HUES48 (cell line): ENCODE measurements at regions not wholly inside any gene's neighbourhood (a gene's known extent, or its start where the extent isn't known, plus 50 kb on each side); places are given as distances from the start of the nearest gene placed in this dataset.

ENCODE experiments used
- H3K27ac ChIP-seq: one replicate; pipeline ENCODE4 v1.7.0; 2013; ENCODE audit warnings: low read depth, low read length, inconsistent platforms
- H3K27me3 ChIP-seq: 2 replicates; pipeline ENCODE4 v1.6.1; 2013; ENCODE audit warnings: mild to moderate bottlenecking, low read length; ENCODE audit not compliant: control insufficient read depth, insufficient read depth
- H3K36me3 ChIP-seq: 2 replicates; pipeline ENCODE4 v1.6.1; 2013; ENCODE audit warnings: low read length; ENCODE audit not compliant: control insufficient read depth, insufficient read depth
- H3K4me1 ChIP-seq: 2 replicates; pipeline ENCODE4 v1.6.1; 2013; ENCODE audit warnings: mild to moderate bottlenecking, low read length; ENCODE audit not compliant: control insufficient read depth, insufficient read depth
- H3K4me3 ChIP-seq: 2 replicates; pipeline ENCODE4 v1.5.1; 2013; ENCODE audit warnings: mild to moderate bottlenecking, low read depth, low read length
- H3K9ac ChIP-seq: 2 replicates; pipeline ENCODE4 v1.6.1; 2013; ENCODE audit warnings: mild to moderate bottlenecking, low read depth, low read length, moderate library complexity
- H3K9me3 ChIP-seq: 2 replicates; pipeline ENCODE4 v1.6.1; 2013; ENCODE audit warnings: low read length; ENCODE audit not compliant: control insufficient read depth, insufficient read depth

- Histone ChIP-seq H3K9me3 (no peaks in the 10 kb centered on the region), H3K9ac (no peak overlapping the region), H3K4me3 (no peak overlapping the region), H3K27me3 (no peaks in the 10 kb centered on the region), H3K36me3 (no peaks in the 10 kb centered on the region), H3K4me1 (no peaks in the 10 kb centered on the region), H3K27ac (no peak overlapping the region)
Measured at GRCh38 chr12:114770323-114770722, 86.3 kb upstream of the TBX3 start.

GRCh38 chr12:114769634-114770033 is 85.7 kb upstream of the TBX3 start:
- no peaks in the 10 kb centered on the region for H3K27me3 ChIP-seq
- no peaks in the 10 kb centered on the region for H3K9me3 ChIP-seq
- no peak overlapping the region for H3K4me3 ChIP-seq
- no peak overlapping the region for H3K27ac ChIP-seq
- H3K4me1 ChIP-seq, result no peaks in the 10 kb centered on the region
- H3K9ac ChIP-seq, result no peak overlapping the region
- H3K36me3 ChIP-seq, result no peaks in the 10 kb centered on the region

DNA sequence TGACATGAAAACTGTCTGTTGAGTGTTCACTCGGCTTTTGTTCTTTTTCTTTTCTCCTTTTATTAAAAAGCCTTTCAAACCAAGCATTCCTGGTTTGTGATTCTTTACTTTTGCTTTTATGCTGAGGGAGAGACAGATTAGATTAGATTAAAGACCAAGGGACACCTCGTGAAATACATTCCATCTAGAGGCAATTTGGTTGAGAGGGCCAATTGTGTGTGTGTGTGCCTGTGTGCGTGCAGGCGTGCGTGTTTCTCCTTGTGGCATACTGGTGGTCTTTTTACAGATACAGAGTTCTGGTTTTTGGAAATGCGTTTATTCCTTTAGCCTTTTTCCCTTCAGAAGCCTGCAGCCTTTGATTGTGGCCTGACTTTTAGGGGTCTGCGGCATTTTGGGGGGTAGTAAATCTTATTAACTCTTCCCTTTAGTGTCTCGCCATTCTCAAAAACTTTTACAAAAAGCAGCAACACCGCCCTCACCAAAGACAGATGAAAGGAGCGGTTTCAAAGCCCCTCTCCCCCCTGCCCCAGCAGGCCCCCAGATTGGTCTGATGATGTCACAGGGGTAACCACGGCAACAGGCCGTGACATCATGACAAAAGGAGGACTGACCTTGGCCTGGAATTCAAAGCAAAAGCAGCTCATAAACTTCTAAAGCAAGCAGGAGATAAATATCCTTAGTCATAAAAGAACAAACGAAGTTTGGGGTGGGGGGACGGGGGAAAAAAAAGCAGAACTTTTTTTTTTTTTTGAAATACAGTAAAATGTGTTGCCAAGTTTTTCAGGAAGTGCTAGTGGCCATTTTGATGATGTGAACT is 84.1 kb upstream of the TBX3 start:
- no peaks in the 10 kb centered on the region for H3K9me3 ChIP-seq
- no peaks in the 10 kb centered on the region for H3K27me3 ChIP-seq
- no peaks in the 10 kb centered on the region for H3K4me1 ChIP-seq
- no peak overlapping the region for H3K4me3 ChIP-seq
- H3K27ac ChIP-seq, result no peak overlapping the region
- H3K9ac ChIP-seq, result no peak overlapping the region
- H3K36me3 ChIP-seq, result no peaks in the 10 kb centered on the region

DNA sequence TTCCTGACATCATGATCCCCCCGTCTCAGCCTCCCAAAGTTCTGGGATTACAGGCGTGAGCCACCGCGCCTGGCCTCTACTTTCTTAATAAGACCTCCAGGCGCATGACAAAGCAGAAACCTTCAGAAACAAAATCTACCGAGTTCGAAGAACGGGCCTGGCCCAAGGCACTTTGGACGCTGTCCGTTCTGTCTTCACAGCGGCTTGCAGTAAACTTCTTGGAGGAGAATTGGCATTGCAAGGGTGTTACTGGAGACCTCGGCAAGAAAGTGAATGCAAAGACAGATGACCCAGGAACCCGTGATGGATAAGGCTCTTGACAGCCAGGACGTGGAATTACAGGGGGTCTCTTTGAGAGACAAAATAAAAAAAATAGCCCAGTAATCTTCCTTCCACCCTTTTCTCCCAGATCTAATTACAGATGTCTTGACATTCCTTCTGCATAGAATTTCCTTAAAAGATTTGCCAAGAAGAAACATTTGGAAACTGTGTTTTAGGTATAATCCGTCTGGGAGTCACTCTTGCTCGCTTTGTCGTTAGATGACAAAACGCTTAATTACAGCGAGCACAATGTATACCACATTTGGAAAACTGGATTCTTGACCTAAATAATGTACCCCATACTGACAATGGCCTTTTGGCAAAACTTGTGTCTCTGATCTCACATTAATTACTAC is 83.2 kb upstream of the TBX3 start:
- Histone ChIP-seq H3K27ac (no peak overlapping the region), H3K9me3 (no peaks in the 10 kb centered on the region), H3K9ac (no peak overlapping the region), H3K4me1 (no peaks in the 10 kb centered on the region), H3K27me3 (no peaks in the 10 kb centered on the region), H3K36me3 (no peaks in the 10 kb centered on the region), H3K4me3 (no peak overlapping the region)

DNA sequence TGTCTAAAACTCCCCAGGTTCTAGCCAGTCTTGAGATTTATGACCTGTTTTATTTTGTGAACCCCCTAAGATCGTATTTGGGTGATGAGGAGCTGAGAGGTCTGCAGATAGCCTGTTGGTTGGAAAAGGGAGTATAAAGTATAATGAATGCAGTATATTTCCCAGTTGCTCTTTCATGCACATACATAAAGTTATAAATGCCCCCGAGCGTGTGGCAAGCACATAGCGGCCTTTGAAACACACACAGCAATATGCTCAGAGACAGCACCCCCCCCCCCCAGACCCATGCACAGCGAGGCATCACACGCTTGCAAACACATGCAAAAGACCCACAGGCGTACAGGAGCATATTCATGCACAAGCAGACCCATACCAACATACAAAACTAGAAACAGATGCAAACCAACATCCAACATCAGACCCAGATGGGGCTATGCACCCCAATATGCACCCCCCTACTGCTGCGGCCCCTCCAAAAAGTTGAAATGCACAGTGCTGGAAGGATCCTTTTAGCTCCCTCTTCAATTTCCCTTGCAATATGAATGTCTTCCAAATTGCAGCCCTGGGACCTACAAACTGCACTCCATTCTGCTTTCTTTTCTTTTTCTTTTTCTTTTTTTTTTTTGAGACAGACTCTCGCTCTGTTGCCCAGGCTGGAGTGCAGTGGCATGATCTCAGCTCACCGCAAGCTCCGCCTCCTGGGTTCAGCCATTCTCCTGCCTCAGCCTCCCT is 82.2 kb upstream of the TBX3 start:
- no peaks in the 10 kb centered on the region for H3K4me1 ChIP-seq
- no peak overlapping the region for H3K27ac ChIP-seq
- H3K4me3 ChIP-seq, result no peak overlapping the region
- H3K9ac ChIP-seq, result no peak overlapping the region
- H3K27me3 ChIP-seq, result no peaks in the 10 kb centered on the region
- no peaks in the 10 kb centered on the region for H3K36me3 ChIP-seq
- H3K9me3 ChIP-seq, result no peaks in the 10 kb centered on the region

DNA sequence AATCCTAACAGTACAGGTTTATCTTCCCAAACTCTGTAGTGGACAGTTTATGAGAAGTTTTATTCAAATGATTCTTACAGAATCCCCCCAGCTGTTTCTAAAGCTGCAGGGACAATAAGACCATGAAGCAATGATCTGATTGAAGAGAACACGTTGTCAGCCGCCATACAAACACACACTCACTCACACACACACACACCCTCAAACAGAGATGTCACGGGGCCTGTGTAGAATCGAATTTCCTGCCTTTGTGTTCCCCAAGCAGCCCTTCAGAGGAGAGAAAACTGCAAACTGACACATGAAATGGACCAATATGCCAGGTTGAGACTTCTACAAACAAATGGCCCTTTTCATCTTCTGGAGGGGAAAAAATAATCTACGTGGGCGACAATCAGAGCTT is 80.5 kb upstream of the TBX3 start:
- no peaks in the 10 kb centered on the region for H3K9me3 ChIP-seq
- no peaks in the 10 kb centered on the region for H3K27me3 ChIP-seq
- H3K9ac ChIP-seq, result no peak overlapping the region
- no peaks in the 10 kb centered on the region for H3K36me3 ChIP-seq
- no peaks in the 10 kb centered on the region for H3K4me1 ChIP-seq
- no peak overlapping the region for H3K27ac ChIP-seq
- no peak overlapping the region for H3K4me3 ChIP-seq

GRCh38 chr12:114762490-114763110 is 78.6 kb upstream of the TBX3 start:
- H3K9ac ChIP-seq, result no peak overlapping the region
- H3K4me3 ChIP-seq, result no peak overlapping the region
- no peaks in the 10 kb centered on the region for H3K27me3 ChIP-seq
- H3K4me1 ChIP-seq, result no peaks in the 10 kb centered on the region
- H3K27ac ChIP-seq, result no peak overlapping the region
- H3K36me3 ChIP-seq, result no peaks in the 10 kb centered on the region
- no peaks in the 10 kb centered on the region for H3K9me3 ChIP-seq

- Histone ChIP-seq H3K4me1 (no peaks in the 10 kb centered on the region), H3K4me3 (no peak overlapping the region), H3K27ac (no peak overlapping the region), H3K9me3 (no peaks in the 10 kb centered on the region), H3K9ac (no peak overlapping the region), H3K36me3 (no peaks in the 10 kb centered on the region), H3K27me3 (no peaks in the 10 kb centered on the region)
Measured at GRCh38 chr12:114760151-114760877, 76.3 kb upstream of the TBX3 start.

GRCh38 chr12:114759635-114760034 is 75.7 kb upstream of the TBX3 start:
- Histone ChIP-seq H3K4me1 (no peaks in the 10 kb centered on the region), H3K27me3 (no peaks in the 10 kb centered on the region), H3K9me3 (no peaks in the 10 kb centered on the region), H3K36me3 (no peaks in the 10 kb centered on the region), H3K9ac (no peak overlapping the region), H3K27ac (no peak overlapping the region), H3K4me3 (no peak overlapping the region)

- no peak overlapping the region for H3K9ac ChIP-seq
- H3K36me3 ChIP-seq, result no peaks in the 10 kb centered on the region
- H3K27me3 ChIP-seq, result no peaks in the 10 kb centered on the region
- H3K27ac ChIP-seq, result no peak overlapping the region
- no peak overlapping the region for H3K4me3 ChIP-seq
- H3K9me3 ChIP-seq, result no peaks in the 10 kb centered on the region
- H3K4me1 ChIP-seq, result no peaks in the 10 kb centered on the region
Measured at GRCh38 chr12:114757684-114758325, 73.8 kb upstream of the TBX3 start.
